DMS 273 treated with DMSO at 0.1 percent for 48 hours (cell line): ENCODE measurements at regions not wholly inside any gene's neighbourhood (a gene's known extent, or its start where the extent isn't known, plus 50 kb on each side); places are given as distances from the start of the nearest gene placed in this dataset.
A peak's percentile ranks its signal among the peaks of the same experiment; 100 is the strongest.

Experiments used
- DNase-seq: peaks from one replicate; lab custom pipeline; 2025; lab: John Stamatoyannopoulos, UW

DNA sequence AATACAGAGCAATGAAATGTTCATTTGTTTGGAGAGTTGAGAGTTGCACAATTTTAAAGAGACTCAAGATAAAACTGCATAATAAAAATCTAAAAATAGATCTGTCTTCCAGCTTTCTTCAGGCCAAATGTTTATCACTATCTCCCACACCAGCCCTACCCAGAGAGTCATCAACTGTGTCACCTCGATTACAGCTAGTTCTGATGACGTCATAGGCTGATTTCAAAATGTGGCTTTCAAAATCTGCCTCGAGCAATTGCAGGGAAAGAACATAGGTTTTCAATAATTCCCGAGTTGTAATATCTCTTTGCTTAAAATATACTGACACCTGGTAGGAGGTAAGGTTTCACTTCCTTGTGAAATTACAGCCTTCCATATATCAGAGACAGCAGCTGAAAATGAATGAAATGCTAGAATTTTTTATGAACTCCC is 677.6 kb upstream of the ID2 start:
- DNase-seq, result no peak

DNA sequence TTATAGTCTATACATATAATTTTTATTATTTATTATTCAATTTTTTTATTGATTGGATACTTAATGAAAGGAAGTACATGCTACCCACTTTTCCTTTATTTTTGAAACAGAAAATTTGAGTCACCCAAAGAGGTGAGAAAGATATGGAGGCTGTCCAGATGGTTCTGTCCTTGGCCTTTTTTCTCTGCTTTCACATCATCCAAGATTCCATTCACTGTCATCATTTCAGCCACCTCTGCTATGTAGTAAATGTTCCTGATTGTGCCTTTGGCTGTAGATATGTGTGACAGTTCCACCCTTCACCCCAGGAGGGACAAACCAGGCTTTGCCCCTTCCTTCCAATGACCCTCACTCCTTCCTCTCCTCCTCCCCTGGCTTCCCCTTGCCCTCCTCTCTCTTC is 675.7 kb upstream of the ID2 start:
- DNase-seq, result no peak

DNA sequence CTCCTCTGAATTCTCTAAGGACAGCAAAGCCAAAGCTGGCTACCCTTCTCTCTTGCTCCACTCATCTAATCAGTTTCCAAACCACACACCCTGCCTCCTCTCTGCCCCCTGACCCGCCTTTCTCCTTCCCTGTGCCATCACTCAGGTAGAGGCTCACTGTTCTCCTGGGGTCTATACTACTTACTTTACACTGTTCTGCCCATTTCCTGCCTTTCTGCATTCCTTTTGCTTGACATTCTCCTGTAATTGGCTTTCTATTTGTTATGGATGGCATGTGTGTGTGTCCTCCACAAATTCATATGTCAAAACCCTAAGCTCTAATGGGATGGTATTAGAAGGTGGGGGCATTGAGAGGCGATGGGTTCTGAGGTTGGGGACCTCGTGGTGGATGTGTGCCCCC is 675.2 kb upstream of the ID2 start:
- DNase-seq, result no peak

DNA sequence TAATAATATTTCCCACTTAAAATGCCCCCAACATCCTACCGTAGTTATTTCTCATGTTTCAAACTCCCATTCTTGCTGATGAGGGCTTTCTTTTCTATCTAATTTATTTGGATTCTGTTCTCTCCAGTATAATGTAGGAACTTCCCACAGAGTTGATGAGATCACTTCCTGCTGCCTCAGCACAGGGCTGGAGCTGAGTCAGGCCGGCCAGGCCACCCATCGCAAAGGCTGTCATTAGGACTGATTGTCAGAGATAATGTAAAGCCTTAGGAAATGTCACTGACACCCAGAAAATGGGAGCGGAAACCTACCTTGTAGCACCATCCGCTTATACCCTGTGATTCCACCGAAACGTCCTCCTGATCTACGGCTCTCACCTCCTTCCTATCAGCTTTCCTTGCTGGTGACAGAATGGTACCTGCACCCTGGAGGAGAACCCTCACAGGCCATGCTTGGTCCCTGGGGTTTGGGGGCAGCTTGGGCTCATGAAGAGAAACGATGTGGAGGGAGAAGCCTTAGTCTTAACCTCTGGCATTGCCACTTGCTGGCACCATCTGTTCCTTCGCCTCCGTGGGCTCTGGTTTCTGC is 672.8 kb upstream of the ID2 start:
- no peak for DNase-seq

DNA sequence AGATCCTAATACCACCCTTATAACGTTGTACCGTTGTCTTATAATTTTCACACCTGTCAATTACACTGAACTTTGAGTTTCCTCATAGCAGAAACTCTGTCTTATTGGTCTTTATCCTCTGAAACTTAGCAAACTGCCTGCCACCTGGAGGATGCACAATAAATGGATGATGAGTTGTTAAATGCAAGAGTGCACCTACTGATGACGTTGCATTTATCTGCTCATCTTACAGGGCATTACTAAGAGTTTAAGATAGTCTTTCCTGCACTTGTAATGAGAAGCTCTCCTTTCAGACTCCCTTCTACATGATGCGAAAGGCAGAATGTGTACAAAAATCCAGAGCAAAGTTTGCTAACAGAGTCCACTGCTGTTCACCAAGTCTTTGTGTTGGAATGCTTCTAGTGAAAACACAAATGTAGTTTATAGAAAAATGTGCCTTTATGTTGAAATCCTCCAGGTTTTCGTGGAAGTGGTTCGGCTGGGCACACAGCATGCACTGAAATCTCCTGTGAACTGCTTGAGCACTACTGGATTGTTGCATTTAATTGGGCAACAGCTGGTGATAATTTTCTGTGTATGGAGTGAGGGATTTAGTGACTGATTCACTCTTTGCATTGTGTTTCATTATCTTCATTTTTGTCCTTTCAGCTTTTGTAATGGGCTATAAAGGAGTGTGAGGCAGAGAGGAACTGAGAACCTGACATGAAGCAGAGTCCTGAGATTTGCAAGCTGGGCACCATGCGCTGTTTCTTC is 665.8 kb upstream of the ID2 start:
- DNase-seq, result no peak

DNA sequence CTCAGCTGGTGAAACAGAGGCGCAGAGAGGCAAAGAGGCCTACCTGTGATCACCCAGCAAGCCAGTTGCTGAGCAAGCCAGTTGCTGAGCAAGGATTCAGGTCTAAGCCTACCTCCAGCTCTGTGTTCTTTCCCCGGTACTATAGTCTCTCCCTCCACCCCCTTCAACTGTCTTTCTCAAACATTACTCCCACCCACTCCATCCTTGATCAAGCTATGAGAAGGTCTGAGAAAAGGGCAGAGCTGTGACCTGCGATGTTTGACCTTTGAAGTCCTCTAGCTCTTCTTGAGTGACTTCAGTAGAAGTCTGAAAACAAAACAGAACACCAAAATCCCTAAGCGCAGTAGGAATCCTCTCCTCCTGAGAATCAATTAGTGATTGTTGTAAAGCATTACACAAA is 665.2 kb upstream of the ID2 start:
- no peak for DNase-seq

DNA sequence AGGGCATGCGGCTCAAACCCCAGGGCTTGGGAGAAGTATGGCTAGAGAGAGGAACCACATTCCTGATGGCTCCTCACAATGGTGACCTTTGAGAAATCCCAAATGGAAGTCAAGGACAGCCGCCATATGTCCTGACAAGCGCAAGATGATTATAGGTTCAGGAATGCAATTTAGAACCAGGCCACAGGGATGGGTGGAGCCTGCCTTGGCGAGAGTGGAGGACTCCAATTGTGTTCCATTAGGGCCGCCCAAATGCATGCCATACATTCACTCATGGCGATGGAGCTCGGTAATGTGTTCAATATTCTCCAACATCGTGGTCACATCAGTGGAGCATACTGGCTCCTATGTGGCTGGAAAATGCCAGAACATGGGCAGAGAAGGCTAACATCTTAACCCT is 662.9 kb upstream of the ID2 start:
- DNase-seq, result no peak

DNA sequence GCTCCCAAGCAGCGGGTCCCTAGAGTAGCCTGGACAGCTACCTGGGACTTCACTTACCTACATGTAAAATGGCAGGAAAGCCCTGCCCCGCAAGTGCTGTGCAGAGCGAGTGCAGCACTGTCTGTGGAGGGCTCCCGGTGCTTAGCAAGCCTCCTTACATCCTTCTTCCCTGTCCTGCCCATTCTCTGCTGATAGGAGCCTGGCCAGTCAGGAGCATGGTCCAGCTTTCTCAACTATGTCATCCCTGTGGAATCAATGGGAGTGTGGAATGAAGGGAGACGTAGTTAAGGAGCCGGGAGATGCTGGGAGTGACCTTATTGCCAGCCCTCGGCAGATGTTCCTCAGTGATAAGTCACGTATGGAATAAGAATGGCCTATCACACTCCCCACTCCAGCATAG is 661.9 kb upstream of the ID2 start:
- no peak for DNase-seq

DNA sequence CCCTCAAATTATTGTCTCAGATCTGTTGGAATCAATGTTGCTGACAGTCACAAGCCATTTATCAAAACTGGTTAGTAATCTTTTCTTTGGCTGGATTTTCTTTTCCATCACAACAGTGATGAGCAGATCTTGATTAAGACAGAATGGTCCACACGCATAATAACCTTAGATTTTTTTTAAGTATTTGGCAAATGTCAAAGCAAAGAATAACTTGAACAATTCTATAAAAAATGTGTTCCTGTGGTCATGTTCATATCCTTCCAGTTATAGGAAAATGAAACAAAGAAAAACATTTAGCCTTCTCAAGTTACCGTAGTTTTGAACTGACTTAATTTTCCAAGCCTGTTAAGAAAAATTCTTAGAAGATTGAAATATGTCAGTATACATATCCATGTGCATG is 659.9 kb upstream of the ID2 start:
- DNase-seq, result no peak

DNA sequence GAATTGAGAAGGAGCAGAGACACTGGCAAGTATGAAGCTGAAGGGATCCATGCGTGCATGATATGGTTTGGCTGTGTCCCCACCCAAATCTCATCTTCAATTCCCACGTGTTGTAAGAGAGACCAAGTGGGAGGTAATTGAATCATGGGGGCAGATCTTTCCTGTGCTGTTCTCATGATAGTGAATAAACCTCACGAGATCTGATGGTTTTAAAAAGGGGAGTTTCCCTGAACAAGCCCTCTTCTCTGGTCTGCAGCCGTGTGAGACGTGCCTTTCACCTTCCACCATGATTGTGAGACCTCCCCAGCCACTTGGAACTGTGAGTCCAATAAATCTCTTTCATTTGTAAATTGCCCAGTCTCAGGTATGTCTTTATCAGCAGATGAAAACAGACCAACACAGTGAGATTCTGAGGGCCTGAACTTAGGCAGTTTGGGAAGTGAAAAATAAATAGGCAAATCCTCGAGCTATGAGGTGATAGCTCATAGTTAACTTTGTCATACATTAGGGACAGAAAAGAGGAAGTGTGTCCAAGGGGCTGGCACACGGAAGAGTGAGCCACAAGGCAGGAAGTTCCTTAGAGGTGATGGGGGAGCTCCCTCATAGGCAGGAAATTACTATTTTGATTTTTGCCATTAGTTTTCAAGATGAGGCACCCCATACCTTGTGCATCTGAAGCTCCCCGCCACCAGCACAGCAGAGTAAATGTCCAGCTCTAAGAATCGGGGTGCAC is 658.8 kb upstream of the ID2 start:
- no peak for DNase-seq

DNA sequence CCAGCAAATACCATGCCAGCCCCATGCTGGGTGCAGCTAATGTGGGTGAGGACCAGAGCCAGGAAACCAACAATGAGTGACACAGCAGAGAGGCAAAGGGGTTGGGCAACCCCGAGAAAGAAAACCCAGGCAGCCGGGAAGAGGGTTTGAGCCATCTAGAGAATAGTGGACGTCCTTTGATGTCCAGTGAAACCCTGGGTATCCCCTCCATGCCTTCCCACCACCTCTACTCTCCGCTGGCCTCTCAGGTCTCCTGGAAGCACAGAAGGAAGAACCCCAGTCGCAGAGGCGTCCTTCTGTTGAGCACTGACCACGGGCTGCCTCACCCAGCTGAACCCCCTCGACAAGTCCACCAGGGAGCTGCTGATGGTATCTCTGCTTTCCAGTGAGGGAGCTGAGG is 657.4 kb upstream of the ID2 start:
- no peak for DNase-seq

DNA sequence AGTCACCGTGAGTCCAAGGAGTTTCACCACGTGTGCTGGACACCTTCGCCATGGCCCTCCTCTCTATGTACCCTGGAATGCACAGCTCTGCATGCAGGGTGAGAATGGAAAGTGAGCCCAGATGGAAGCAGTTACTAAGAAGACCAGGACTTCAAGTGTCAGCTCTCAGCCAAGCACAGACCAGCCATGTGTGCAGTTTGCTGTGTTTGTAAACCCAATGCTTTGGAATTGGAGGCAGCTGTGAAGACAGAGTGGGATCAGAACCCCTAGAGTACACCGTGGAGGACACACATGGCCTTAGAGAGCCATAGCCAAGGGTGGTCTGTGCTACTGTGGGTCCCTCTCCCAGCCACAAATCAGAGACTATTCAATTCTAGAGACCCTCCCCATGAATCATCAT is 655.5 kb upstream of the ID2 start:
- DNase-seq, result no peak

DNA sequence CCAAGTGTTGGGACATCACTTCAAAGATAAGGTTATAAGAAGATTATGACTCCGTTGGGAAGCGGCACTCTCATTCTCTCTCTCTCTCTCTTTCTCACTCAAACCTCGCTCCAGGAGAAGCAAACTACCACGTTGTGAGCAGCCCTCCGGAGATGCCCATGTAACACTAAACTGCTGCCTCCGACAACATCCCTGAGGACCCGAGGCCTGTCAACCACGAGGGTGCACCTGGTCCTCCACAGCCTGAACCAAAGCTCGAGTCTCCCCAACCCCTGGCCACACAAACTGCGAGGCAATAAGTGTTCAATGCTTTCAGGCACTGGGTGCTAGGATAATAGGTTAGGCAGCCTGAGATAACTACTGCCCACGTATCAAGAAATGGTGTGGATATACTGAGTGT is 654.5 kb upstream of the ID2 start:
- DNase-seq, result no peak

DNA sequence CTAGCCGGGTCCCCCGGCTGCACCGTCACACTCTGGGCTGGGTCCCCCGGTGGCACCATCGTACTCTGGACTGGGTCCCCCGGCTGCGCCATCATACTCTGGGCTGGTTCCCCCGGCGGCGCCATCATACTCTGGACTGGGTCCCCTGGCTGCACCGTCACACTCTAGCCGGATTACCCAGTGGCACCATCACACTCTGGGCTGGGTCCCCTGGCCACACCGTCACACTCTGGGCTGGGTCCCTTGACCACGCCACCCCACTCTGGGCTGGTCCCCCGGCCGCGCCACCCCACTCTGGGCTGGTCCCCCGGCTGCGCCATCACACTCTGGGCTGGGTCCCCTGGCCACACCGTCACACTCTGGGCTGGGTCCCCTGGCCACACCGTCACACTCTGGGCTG is 653.8 kb upstream of the ID2 start:
- no peak for DNase-seq

DNA sequence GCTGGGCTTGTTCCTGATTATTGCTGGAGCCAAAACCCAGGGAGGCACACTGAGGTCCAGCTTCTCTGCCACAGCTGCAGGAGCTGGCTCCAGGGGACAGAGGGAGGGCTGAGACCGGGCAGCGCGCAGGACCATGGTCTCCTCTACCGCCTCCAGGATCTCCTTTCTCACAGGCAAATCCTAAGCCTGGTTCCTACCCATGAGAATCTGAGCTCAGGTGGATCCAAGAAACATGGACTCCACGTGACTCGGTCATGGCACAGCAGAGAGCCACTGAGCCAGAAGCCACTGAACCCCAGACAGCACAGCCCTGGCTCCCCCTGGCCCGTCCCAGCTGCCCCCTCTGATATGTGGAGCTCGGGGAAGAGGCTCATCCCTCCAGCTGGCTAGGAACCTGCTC is 653.4 kb upstream of the ID2 start:
- no peak for DNase-seq

DNA sequence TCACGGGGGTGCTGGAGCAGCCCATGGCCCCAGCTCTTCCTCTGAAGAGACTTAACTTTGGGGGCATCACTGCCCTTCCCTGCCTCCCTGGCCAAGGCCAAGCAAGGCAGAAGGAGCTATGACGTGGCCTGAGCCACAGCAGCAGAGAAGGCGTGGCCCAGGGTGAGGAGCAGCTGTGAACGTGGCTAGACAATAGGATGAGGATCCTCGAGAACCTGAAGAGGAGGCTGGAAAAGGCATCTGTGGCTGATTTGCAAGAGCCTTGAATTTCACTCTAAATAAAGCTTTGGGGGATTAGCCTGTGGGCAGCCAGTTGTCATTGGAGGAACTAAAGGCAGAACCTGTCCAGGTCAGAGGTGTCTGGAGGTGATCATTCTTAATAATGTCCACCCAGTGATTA is 652.9 kb upstream of the ID2 start:
- no peak for DNase-seq

DNA sequence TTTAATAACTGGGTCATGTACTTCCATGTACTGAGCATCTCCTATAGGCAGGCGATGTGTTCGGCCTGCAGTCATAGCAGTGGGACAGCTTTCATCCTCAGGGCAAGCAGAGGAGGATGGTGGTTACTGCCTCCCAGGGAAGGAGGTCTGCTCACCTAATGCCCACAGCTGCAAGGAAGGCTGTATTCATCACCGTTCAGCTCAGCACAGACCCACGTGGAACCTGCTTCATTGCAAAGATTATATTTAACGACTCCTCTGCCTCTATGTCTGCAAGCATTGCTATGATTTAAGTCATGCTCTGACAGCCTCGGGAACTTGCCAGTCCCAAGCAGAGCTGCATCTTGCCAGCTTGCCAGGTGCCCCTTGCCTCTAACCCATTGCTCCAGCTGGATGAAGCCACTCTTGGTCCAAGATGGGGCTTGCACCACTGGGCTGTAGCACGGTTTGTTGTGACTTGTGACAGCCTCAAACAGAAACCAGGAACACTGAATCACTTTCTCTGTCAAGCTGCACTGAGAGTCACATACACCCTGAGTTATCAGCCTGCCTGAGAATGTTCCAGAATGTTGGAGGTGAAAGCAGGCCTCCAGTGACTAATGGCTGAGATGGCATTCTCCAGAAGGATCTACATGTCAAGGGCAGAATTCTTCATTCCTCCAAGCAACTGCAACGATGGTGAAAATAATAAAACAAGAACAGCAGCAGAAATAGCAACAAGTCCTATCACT is 651.1 kb upstream of the ID2 start:
- no peak for DNase-seq

DNA sequence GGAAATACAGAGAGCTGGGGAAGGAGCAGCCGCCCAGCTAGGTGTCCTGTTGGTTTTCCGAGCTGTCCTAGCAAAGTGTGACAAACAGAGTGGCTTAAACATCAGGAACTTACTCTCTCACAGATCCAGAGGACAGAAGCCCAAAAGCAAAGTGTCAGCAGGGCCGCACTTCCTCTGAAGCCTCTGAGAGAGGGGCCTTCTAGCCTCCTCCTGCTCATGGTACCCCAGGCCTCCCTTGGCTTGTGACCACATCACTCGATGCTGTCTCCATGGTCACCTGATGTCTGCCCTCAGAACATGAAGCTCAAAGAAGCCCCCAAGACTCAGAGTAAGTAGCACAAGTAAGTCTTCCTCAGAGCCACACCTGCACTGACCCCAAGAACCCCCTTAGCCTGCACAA is 650.5 kb upstream of the ID2 start:
- DNase-seq, result no peak

DNA sequence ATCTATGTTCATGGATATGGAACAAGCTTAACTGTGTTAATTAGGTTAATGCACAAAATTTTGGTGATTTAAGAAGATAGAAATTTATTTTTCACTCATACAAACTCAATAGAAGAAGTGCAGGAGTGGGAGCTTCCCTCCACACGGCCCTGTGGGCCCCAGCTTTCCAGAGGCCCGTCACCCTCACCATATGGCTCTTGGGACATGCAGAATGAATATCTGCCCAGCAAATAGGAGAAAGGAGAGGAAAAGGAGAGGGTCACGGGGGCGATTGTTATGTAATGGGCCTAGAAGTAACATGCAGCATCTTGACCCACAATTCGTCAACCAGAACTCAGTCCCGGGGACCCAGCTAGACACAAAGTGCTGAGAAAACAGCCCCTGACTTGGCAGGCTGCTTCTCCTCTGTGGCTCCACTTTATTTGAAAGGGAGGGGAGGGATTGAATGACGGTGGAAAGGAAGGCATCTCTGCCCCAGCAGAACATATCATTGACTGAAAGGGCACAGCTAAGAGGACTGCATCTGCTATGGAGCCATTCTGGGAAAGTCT is 648.2 kb upstream of the ID2 start:
- DNase-seq, result no peak

DNA sequence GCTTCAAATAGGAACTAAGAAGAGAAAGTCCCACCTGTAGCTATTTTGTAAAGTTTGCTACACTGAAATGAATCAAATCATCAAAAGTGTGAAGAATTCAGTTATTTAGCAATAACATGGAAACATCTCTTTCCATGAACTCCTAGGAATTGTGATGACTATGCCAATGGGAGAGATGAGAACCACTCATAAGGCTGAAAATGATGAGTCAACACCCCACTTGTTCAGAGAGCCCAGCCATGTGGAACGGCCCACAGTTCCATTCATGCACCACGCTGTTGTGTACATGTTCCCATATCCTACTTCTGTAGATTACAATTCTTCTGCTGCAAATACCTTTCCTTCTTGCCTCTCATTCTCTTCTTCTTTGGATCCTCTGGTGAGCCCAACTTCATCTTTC is 645.5 kb upstream of the ID2 start:
- DNase-seq, result no peak

DNA sequence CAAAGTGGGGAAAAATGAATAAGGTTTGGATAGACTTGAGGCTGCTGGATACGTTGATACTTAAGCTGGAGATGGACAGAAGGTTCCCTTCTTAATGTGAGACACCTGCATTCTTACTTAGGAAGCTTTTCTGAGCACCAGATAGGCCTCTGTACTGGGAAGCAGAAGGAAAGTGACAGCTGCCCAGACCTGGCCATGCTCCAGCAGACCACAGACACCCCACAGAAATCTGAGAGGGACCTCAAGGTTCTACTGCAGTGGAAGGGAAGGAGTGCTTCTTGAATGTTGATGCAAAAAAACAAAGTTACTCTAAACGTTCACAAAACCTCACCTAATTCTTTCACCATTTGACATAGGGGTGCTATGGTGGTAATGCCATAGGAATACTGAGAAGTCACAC is 642.1 kb upstream of the ID2 start:
- peak; percentile 11 for DNase-seq

DNA sequence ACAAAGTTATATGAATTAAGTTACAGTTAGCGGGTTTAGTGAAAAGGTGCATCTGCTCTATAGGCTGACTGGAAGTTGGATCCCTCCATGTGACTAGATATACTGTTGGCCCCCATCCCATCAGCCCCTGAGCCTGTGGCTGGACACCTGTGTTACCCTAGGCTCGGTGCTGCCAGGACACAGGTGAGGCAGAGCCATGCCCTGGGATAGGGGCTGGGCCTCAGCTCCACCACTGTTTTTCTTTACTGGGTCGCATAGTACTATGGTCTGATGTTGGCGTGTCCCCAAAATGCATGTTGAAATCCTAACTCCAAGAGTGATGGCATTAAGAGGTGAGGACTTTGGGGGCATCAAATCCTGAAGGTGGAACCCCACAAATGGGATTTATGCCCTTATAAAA is 638.6 kb upstream of the ID2 start:
- DNase-seq, result no peak
